ENCODE measurements at regions not wholly inside any gene's neighbourhood (a gene's known extent, or its start where the extent isn't known, plus 50 kb on each side); places are given as distances from the start of the nearest gene placed in this dataset.

- WGBS (ENCODE audit: insufficient coverage, low coverage, low lambda C conversion rate, missing lambda C conversion rate) = 20% methylated on average over 1 of the region's 2 CpGs
- H3K4me1 ChIP-seq = no peaks in the 10 kb centered on the region
- no peaks in the 10 kb centered on the region for H3K36me3 ChIP-seq
- no peaks in the 10 kb centered on the region for H3K27me3 ChIP-seq
- H3K9me3 ChIP-seq = no peaks in the 10 kb centered on the region
- intact Hi-C loops (cut with DNase I) = no loop called here
- H3K4me3 ChIP-seq = no peak overlapping the region
- DNase-seq (no peak), ATAC-seq (no peak)
- no peak overlapping the region for H3K27ac ChIP-seq
- TF ChIP-seq CTCF (IDR thresholded peaks at IDR 0.05) = no peak
- TF ChIP-seq POLR2A (IDR thresholded peaks at IDR 0.05) = no peak
Measured at GRCh38 chr15:31567861-31568260, 241.2 kb downstream of the KLF13 start.

- Histone ChIP-seq H3K27me3 (no peaks in the 10 kb centered on the region), H3K36me3 (no peaks in the 10 kb centered on the region), H3K4me3 (no peak overlapping the region), H3K9me3 (no peaks in the 10 kb centered on the region), H3K4me1 (no peaks in the 10 kb centered on the region), H3K27ac (no peak overlapping the region)
- no peak for ATAC-seq
- intact Hi-C loops (cut with DNase I) = no loop called here
- DNase-seq = no peak
- TF ChIP-seq CTCF (IDR thresholded peaks at IDR 0.05) (no peak), POLR2A (IDR thresholded peaks at IDR 0.05) (no peak)
- WGBS (ENCODE audit: insufficient coverage, low coverage, low lambda C conversion rate, missing lambda C conversion rate) = 87% methylated on average over 10 of the region's 17 CpGs
Measured at GRCh38 chr15:31569836-31570235, 243.2 kb downstream of the KLF13 start.

GRCh38 chr15:31570591-31570990 lies 244.0 kb downstream of the KLF13 start:
- intact Hi-C loops (cut with DNase I) = no loop called here
- Histone ChIP-seq H3K4me1 (no peaks in the 10 kb centered on the region), H3K36me3 (no peaks in the 10 kb centered on the region), H3K27me3 (no peaks in the 10 kb centered on the region), H3K9me3 (no peaks in the 10 kb centered on the region), H3K27ac (no peak overlapping the region), H3K4me3 (no peak overlapping the region)
- 83% methylated on average over 5 of the region's 11 CpGs for WGBS (ENCODE audit: insufficient coverage, low coverage, low lambda C conversion rate, missing lambda C conversion rate)
- no peak for DNase-seq
- TF ChIP-seq POLR2A (IDR thresholded peaks at IDR 0.05) (no peak), CTCF (IDR thresholded peaks at IDR 0.05) (no peak)
- ATAC-seq = no peak

GRCh38 chr15:31571676-31572075 lies 245.0 kb downstream of the KLF13 start:
- DNase-seq (no peak), ATAC-seq (no peak)
- TF ChIP-seq CTCF (IDR thresholded peaks at IDR 0.05) (no peak), POLR2A (IDR thresholded peaks at IDR 0.05) (no peak)
- intact Hi-C loops (cut with DNase I) = no loop called here
- no peak overlapping the region for H3K4me3 ChIP-seq
- H3K27ac ChIP-seq = no peak overlapping the region
- H3K36me3 ChIP-seq = no peaks in the 10 kb centered on the region
- H3K27me3 ChIP-seq = no peaks in the 10 kb centered on the region
- 68% methylated on average over 3 of the region's 3 CpGs for WGBS (ENCODE audit: insufficient coverage, low coverage, low lambda C conversion rate, missing lambda C conversion rate)
- H3K9me3 ChIP-seq = no peaks in the 10 kb centered on the region
- no peaks in the 10 kb centered on the region for H3K4me1 ChIP-seq

GRCh38 chr15:31573759-31574158 lies 247.1 kb downstream of the KLF13 start:
- Histone ChIP-seq H3K4me3 (no peak overlapping the region), H3K27me3 (no peaks in the 10 kb centered on the region), H3K36me3 (no peaks in the 10 kb centered on the region), H3K4me1 (no peaks in the 10 kb centered on the region), H3K9me3 (no peaks in the 10 kb centered on the region), H3K27ac (no peak overlapping the region)
- ATAC-seq = no peak
- TF ChIP-seq POLR2A (IDR thresholded peaks at IDR 0.05) = no peak
- no peak for TF ChIP-seq CTCF (IDR thresholded peaks at IDR 0.05)
- 87% methylated on average over 2 of the region's 3 CpGs for WGBS (ENCODE audit: insufficient coverage, low coverage, low lambda C conversion rate, missing lambda C conversion rate)
- DNase-seq = no peak
- intact Hi-C loops (cut with DNase I) = no loop called here

Data from right lobe of liver (tissue), 6 donors.